ENCODE measurements at regions not wholly inside any gene's neighbourhood (a gene's known extent, or its start where the extent isn't known, plus 50 kb on each side); places are given as distances from the start of the nearest gene placed in this dataset.

DNA sequence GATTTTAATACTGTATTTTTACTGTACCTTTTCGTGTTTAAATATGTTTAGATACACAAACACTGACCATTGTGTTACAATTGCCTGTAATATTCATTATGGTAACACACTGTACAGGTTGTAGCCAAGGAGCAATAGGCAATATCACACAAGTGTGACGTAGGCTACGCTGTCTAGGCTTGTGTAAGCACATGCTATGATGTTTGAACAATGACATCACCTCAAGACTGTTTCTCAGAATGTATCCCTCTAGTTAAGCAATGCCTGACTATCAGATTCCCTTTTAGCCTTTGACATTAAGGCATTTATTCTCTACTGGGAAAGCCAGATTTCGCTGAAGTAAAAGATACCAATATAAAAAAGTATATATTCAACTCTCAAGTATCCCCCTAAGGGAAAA is 66.2 kb downstream of the VCX3A start:
- TF ChIP-seq SUZ12 (IDR thresholded peaks at IDR 0.05; ENCODE audit: extremely low read depth, insufficient read depth, insufficient read length) = no peak
- no peak for TF ChIP-seq ZNF274 (IDR thresholded peaks at IDR 0.05; ENCODE audit: low read depth, low read length)
- TF ChIP-seq YY1 (IDR thresholded peaks at IDR 0.05; ENCODE audit: insufficient read depth, insufficient read length) = no peak
